ENCODE measurements at regions not wholly inside any gene's neighbourhood (a gene's known extent, or its start where the extent isn't known, plus 50 kb on each side); places are given as distances from the start of the nearest gene placed in this dataset.
"Not testable (repeated sequence)": the region's sequence is repeated elsewhere in the genome, so short reads cannot be mapped to it uniquely, and the experiment has no call there.

- H3K4me3 ChIP-seq (ENCODE audit: low read length) = no peak overlapping the region
- TF ChIP-seq CTCF (IDR thresholded peaks at IDR 0.05; ENCODE audit: insufficient read depth, low read depth, low read length, missing control alignments) = no peak
- no peak for DNase-seq (ENCODE audit: low read depth)
Measured at GRCh38 chr4:187390646-187391045, 604.9 kb upstream of the ZFP42 start.

- DNase-seq (ENCODE audit: low read depth) = no peak
- no peak for TF ChIP-seq CTCF (IDR thresholded peaks at IDR 0.05; ENCODE audit: insufficient read depth, low read depth, low read length, missing control alignments)
- no peak overlapping the region for H3K4me3 ChIP-seq (ENCODE audit: low read length)
Measured at GRCh38 chr4:187393531-187394344, 601.8 kb upstream of the ZFP42 start.

GRCh38 chr4:187396106-187396505 is 599.5 kb upstream of the ZFP42 start:
- H3K4me3 ChIP-seq (ENCODE audit: low read length) = no peak overlapping the region
- no peak for TF ChIP-seq CTCF (IDR thresholded peaks at IDR 0.05; ENCODE audit: insufficient read depth, low read depth, low read length, missing control alignments)
- DNase-seq (ENCODE audit: low read depth) = no peak

GRCh38 chr4:187408447-187408846 is 587.1 kb upstream of the ZFP42 start:
- not testable (repeated sequence) for DNase-seq (ENCODE audit: low read depth); H3K4me3 ChIP-seq (ENCODE audit: low read length)

GRCh38 chr4:187413564-187414358 is 581.8 kb upstream of the ZFP42 start:
- TF ChIP-seq CTCF (IDR thresholded peaks at IDR 0.05; ENCODE audit: insufficient read depth, low read depth, low read length, missing control alignments) = no peak
- DNase-seq (ENCODE audit: low read depth) = no peak
- no peak overlapping the region for H3K4me3 ChIP-seq (ENCODE audit: low read length)

GRCh38 chr4:187414716-187415115 is 580.9 kb upstream of the ZFP42 start:
- H3K4me3 ChIP-seq (ENCODE audit: low read length) = no peak overlapping the region
- DNase-seq (ENCODE audit: low read depth) = no peak
- no peak for TF ChIP-seq CTCF (IDR thresholded peaks at IDR 0.05; ENCODE audit: insufficient read depth, low read depth, low read length, missing control alignments)

GRCh38 chr4:187415231-187415630 is 580.3 kb upstream of the ZFP42 start:
- no peak for DNase-seq (ENCODE audit: low read depth)
- TF ChIP-seq CTCF (IDR thresholded peaks at IDR 0.05; ENCODE audit: insufficient read depth, low read depth, low read length, missing control alignments) = no peak
- no peak overlapping the region for H3K4me3 ChIP-seq (ENCODE audit: low read length)
